Fibroblast of skin of abdomen (primary cell): ENCODE measurements at regions not wholly inside any gene's neighbourhood (a gene's known extent, or its start where the extent isn't known, plus 50 kb on each side); places are given as distances from the start of the nearest gene placed in this dataset.
"Not testable (repeated sequence)": the region's sequence is repeated elsewhere in the genome, so short reads cannot be mapped to it uniquely, and the experiment has no call there.

Experiments used
- DNase-seq: peaks from one replicate; pipeline ENCODE4 v3.0.0-alpha.2; 2013

DNA sequence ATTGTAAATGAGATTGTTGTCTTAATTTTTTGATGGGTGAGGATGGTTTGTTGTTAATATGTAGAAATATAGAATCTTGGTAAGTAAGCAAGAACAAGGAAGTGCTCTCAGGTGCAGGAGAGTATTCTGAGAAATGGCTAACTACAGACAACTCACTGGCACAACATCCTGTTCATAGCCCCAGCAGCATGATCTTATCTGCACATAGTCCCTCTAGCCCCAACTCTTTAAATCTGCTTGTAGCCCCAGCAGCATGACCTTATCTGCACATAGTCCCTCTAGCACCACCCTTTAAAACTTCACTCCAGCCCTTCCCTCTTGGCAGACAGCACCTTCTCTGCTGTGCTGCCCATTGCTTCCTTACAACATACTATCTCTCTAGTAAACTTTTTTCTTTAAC, 1957.1 kb upstream of the ADGRL3 start:
- no peak for DNase-seq

DNA sequence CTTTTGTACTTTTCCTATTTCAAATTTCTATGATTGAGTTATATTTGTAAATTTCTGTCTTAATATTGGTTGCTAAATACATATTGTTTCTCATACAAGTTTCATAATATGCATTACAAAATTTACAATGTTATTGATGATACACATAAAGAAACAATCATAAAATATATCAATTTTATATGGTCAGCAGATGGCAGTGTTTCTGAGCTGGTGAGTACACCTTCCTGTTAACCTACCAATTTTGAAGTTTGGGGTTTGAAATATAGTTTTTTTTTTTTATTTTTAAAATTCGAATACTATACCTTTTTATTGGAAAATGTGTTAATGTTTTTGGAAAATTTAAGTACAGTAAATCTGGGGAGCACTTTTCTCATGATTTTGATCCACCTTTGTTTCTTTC, 1953.1 kb upstream of the ADGRL3 start:
- no peak for DNase-seq

DNA sequence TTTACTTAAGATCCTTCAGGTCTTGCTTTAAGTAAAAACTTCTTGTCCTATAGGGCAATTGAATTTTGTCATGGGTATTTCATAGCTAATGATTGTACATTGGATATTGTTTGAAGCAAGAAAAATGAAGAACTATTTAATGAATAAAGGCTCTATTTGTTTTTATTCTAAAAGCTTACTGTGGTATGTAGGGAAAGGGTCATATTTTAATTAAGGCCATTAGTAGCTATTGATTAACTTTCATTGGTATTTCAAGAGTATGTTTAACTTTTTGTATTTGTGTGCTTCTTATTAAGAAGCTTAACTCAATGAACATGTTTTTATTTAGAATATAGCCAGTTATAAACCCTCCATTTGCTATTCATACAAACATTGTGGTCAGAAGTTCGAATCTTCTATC, 1951.8 kb upstream of the ADGRL3 start:
- no peak for DNase-seq

DNA sequence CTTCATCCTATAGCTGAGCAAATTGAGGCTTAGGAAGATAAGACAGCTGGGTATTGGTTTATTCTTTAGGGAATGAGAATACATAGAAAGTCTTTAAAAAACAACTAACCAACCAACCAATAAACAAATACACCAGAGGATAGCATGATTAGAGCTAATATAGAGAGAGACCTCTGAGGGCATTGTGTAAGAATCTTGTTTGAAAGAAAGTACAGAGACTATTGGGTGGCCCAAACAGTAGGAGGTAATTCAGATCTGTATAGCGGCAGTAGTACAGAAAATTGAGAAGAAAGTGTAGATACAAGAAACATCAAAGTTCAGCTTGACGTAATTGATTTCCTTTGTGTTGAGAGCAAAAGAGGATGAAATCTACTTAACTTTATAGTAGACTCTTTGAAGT, 1951.0 kb upstream of the ADGRL3 start:
- DNase-seq = no peak

DNA sequence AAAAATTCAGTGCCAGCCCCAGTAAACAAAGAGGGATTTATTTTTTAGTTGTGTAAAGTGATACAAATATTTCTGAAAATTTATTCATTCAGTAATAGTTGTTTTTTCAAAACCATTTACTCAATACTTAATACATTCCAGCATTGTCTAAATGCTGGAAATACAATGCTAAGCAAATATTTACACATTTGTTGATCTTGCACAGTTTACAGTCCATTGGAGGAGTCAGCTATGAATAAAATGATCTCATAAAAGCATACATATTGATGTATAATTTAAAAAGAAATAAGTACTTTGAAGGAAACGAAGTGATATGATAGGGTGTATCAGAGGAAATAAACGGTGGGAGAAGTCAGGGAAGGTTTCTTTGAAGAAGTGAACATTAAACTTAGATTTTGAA, 1942.1 kb upstream of the ADGRL3 start:
- DNase-seq = no peak

DNA sequence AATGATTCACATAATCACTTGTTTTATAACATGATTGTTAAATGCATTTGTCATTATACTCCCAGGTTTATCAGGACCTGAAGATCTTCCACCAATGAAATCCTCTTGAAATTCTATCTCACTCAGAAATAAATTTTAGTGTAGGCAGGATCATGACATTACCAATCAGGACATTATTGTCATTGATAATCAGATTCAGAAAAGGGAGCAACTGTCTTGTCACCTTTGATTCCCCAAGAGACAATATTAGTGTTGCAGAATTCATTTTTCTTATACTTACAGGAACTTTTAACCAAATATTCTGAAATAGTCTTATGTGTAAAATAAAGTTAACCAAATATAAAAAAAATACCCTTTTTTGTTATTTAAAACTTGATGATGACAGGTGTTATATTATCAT, 1892.5 kb upstream of the ADGRL3 start:
- no peak for DNase-seq

DNA sequence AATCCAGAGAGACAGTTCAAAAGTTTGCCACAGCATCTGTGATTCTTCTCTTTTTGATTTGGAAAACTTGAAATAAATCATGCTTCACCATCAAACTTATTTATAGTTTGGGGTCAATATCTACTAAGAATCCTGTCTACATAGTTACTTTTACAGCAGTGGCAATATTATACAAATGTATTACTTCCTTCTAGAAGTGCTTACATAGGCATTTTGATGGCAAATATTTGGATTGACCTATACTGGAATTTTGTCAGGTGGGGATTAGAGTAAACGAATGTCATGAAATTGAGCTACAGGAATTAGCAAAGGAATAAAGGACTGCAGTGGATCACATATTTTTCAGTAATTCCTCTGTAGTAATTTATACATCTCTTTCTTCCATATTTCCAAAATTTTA, 1885.5 kb upstream of the ADGRL3 start:
- DNase-seq = no peak

DNA sequence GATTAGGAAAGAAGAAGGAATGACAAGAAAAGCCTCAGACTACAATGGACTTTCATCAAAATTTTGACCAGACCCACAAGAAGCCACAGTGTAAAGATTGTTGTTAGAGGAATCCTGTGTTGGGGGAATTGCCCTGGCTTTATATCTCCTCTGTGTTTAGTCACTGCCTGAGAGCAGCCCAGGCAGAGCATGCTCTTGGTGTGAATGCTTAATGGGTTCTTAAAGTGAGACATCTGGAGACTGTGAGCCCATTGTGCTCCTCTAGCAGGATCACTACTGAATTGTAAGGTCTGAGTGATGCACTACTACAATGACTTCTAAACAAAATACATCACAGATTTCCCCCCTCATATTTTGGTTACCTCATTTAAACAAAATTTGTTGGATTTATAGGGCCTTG, 1860.5 kb upstream of the ADGRL3 start:
- DNase-seq = no peak

DNA sequence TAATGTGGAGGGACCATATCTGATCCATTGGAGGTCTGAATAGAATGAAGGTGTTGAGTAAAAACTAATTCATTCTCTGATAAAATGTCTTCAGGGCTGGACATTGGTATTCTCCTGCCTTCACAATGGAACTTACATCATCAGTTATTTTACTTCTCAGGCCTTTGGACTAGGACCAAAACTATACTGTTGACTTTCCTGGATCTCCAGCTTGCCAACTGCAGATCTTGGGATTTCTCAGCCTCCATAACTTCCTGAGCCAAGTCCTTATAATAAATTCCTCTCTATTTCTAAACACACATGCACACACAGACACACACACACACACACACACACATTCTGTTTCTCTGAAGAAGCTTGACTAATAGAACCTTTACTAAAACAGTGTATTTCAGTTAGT, 1858.6 kb upstream of the ADGRL3 start:
- DNase-seq = no peak

DNA sequence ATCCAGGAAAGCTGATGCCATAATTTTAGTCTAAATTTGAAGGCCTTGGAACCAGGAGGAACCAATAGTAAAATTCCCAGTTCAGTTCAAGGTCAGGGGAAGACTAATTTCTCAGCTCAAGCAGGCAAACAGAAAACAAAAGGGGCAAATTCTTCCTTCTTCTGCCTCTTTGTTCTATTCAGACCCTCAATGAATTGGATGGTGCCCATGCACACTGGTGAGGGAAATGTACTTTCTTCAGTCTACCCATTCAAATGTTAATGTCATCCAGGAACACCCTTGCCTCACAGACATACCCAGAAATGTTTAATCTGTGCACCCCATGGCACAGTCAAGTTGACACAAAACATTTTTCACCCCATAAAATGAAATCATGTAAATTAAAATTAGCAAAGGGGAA, 1851.2 kb upstream of the ADGRL3 start:
- DNase-seq = no peak

DNA sequence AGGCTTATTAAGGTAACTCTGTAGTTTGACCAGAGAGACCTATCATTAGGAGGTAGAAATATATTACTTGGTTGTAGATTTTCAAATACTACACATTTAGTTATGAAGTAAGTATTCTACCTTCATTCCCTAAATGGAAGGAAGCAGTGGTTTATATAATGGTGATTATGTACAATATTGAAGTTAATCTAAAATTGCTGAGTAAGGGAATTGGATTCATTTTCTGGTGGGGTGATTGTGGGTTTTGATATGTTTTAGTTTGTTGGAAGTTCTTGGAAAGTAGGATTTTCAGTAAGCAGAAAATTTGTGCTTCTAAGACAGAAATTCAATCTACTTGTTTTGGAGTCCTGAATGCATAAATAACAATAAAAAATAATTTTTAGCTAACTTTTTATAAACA, 1830.9 kb upstream of the ADGRL3 start:
- no peak for DNase-seq

DNA sequence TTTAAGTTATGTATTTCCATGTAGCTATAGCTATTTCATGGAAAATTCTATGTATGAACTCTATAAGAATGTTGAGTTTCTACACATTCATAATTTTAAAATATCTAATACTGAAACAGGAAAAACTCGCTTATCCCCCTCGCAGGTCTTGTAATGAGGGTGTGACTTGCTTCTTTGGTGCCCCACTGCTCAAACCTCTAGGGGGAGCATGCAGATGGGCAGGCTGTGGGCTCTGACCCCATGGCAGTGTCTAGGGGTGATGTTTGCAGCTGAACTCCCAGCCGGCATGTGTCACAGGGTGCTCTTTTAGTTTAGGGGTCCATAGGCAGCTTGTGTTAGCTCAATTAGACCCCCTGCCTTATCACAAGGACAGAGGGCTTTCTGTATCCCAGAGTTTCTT, 1825.7 kb upstream of the ADGRL3 start:
- no peak for DNase-seq

DNA sequence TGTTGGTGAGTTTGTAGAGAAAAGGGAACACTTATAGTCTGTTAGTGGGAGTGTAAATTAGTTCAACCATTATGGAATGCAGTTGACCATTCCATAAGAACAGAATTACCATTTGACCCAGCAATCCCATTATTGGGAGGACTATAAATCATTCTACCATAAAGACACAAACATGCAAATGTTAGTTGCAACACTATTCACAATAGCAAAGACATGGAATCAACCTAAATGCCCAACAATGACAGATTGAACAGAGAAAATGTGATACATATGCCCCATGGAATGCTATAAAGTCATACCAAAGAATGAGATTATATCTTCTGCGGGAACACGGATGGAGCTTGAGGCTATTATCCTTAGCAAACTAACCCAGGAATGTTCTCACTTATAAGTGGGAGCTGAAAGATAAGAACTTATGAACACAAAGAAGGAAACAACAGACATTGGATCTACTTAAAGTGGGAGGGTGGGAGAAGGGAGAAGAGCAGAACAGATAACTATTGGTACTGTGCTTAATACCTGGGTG, 1819.2 kb upstream of the ADGRL3 start:
- DNase-seq = no peak

DNA sequence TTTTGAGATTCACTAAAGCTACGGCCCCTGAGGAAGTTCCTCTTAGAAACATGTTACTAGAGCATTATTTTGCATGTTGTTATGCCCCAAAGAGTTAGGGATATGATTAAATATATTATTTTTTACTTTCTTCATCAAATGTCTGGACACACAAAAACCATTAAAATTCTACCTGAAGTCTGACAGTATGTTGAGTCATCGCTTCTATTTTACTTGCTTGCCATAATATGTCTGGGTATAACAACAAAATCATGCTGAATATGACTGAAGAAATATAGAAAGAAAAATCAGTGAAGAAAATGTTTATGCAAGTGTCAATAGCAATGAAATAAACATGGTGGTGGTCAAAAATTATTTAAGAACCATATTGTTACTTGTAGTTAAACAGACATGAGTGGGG, 1818.5 kb upstream of the ADGRL3 start:
- DNase-seq = no peak

DNA sequence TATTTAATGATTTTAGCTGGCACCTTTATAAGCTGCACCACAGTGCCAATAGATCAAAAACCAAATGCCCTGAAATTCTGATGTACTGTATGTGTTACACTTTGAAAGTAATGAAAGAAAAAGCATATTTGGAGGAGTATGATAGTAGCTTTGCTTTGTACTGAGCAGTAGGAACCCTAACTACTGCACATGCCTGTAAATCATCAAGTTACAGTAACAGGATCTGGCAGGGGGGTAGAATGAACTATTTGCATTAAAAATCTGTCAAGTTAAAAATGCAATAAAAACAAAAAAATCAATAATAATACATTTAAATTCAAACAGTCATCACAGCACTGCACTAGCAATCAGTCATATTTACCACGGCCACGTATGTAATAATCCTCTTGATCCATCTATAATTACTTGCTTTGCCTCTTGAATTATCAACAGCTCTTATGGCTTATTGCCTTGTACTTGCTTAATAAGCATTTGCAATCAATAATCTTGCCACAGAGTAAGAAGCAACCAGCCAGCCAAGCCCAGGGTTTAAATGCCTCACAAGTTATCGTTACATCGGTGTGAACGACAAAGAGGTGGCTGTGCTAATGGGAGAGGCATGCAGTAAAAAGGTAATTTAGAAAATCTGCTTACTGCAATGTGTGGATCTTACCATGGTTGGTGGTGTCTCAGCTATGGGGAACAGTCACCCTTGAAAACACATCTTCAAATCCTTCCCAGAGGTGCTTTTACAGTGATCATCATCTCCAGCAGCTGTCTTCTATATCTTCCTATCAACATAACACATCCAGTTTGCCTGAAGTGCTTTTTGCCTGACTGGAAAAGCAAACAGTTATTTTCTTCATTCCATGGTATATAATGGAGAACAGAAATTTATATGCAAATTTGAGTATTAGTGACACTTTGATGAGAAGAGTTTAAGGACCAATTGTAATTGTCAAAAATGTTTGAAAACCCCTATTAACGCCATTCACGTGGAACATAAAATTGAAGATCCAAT, 1812.1 kb upstream of the ADGRL3 start:
- DNase-seq = no peak

DNA sequence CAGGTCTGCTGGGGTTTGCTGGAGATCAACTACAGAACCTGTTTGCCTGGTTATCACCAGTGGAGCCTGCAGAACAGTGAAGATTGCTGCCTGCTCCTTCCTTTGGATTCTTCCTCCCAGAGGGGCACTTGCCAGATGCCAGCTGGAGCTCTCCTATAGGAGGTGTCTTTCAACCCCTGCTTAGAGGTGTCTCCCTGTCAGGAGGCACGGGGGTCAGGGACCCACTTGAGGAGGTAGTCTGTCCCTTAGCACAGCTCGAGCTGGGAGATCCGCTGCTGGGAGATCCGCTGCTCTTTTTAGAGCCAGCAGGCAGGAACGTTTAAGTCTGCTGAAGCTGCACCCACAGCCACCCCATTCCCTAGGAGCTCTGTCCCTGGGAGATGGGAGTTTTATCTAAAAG, 1806.3 kb upstream of the ADGRL3 start:
- no peak for DNase-seq

DNA sequence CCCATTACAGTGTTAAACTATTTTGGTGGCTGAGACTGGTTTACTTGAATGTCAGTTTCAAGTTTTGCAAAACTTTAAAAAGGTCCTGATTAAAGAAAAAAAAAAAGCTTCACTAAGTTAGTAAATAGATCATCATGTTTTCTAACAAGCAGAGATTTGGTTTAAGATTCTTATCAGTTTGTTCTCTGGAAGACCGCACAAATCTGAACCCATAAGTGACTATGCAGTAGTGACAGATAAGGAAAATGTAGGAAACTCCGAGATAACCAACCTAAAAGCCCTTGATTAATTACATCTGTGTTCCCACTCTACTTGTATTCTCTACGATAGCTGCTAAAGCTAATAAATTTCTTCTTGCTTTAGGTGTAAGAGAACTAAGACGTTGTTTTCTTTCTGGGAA, 1799.8 kb upstream of the ADGRL3 start:
- DNase-seq = no peak

DNA sequence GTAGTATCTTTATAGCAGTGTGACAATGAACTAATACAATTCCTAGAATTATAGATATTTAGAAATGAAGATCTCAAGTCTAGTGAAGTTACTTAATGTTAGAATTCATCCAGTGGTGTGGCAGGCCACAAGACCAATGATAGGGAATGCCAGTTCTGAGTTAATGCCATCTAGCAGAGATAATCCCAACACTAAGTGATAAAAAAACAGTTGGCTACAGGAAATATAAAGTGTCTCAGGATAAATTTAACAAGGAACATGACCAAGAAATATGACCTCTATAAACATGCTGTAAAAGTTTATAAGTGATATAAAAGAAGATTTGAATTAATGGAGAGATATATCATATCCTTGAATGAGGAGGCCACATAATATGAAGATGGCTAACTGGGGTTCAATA, 1790.5 kb upstream of the ADGRL3 start:
- DNase-seq = no peak

DNA sequence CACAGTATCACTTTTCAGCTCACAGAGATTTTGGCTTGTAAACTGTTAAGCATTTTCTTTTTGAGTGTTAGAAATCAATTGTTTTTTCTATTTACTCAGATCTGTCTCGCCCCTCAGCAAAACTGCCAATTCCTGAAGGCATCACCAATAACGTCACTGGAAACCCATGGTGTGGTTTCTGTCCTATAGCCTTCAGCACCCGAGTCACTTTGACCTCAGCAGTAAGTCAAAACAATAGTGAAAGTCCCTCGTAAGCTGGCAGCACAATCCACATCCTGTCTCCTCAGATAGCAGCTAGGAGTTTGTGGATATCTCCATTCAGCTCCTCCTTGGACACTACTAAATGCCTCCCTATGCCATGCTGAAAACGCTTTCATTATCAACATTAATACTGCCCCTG, 1787.4 kb upstream of the ADGRL3 start:
- DNase-seq = no peak

DNA sequence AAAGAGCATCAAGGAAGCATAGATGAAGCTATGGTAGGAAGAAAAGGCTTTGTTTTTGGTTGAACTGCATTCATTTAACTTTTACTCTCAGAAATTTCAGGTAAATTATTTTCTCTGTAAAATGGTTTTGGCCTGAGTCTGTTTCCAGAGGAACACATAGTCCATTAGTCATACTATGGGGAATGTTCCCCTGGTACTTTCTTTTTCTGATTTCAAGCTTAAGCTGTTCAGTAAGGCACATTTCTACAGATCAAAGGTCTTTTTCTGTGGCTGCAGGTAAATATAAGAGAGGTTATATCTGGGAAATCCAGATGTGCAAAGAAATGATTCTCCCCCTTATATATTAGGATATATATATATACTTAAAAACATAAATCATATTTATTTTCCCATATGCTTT, 1744.4 kb upstream of the ADGRL3 start:
- no peak for DNase-seq

DNA sequence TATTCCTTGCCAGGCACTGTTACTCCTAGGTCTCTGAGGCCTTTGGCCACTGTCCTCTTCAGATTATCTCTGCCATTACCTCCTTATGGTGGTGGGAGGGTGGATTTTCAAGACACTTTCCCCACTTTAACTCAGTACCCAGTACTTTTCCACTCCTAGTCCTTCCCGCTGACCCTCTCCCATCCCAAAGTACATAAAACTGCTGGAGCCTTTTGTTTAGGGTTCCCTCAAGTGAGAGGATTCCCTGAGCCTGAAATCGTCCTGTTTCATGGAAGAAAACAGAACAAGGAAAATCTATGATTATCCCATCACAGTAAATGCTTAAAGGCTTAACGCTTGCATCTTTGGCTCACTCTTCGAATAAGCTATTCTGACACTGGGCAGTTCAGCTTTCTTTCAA, 1742.5 kb upstream of the ADGRL3 start:
- DNase-seq = no peak

DNA sequence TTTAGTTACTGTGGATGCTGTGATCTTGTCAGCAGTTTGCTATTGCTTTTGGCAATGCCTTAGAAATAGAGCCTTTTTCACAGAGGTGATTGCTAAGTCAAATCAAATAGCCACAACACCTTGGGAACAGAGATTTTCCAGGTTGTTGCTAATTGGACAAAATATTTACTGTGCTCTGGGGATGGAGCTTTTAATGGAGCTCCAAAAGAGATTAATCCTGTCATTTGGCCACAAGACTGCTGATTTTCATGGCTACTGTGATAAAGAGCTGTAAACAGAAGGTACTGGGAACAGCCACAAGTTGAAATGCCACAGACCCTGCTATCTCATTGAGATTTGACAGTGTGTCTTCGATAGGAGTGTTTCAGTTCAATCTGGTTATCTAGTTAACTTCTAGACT, 1715.2 kb upstream of the ADGRL3 start:
- no peak for DNase-seq

DNA sequence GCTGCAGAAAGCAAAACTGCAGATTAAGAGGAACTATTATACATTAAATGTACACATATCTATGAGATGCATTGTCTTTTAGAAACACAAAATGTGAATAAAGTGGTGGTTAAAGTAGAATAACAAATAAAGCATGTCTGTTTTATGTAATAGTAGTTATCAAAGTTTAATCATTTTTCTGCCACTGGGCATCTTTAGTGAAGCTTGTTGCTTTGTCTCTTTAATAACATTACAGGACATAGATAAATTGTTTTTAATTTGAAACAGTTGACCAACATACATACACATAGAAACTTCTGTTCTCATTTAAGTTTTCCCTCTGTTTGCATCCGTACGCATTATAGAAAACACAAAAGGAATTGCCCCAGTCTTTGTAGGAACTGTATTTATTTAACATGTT, 1700.0 kb upstream of the ADGRL3 start:
- DNase-seq = no peak

DNA sequence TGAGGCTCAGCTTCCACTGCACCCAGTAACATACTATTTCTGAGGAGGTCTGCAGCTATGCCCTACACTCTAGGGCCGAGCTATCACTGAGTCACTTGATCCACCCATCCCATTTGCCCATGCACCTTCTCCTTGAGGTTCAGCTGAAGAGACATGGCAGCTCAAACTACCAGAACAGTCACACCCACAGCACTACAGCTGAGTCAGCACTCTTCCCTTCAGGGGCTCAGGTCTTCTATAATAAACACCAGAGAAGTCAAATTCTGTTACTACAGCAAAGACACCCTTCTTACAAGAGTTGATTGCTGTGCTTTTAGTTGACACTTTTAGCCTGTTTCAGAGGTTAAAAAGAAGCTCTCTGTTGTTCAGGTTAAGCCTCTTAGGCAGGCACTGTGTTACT, 1696.4 kb upstream of the ADGRL3 start:
- no peak for DNase-seq

DNA sequence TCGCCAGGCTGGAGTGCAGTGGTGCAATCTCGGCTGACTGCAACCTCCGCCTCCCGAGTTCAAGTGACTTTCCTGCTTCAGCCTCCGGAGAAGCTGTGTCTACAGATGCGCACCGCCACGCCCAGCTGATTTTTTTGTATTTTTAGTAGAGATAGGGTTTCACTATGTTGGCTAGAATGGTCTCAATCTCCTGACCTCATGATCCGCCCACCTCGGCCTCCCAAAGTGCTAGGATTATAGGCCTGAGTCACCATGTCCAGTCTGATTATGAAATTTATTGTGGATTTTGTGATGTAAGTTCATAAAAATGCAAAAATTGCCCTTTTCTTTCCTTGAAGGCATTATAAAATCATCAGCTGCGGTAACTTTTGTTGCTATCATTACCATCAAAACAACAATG, 1688.3 kb upstream of the ADGRL3 start:
- DNase-seq = not testable (repeated sequence)
